Stomach (tissue), 4 donors: ENCODE measurements at regions not wholly inside any gene's neighbourhood (a gene's known extent, or its start where the extent isn't known, plus 50 kb on each side); places are given as distances from the start of the nearest gene placed in this dataset.

Source experiments
- CTCF ChIP-seq, 7 experiments: fragments of 450-650 bp in 4 of 7; fragments of 200-600 bp in 3 of 7; sonication (generic) in 3 of 7; IDR thresholded peaks; one replicate each; pipeline ENCODE4 v1.5.1; 2016 to 2019; ENCODE audit warnings: antibody characterized with exemption in 7 of 7, control low read depth in 2 of 7, mild to moderate bottlenecking in 1 of 7
- POLR2A ChIP-seq, 4 donors: fragments of 450-650 bp; IDR thresholded peaks; one replicate each; pipeline ENCODE4 v1.6.1; 2016; ENCODE audit warnings: antibody characterized with exemption in 4 of 4, control low read depth in 2 of 4, mild to moderate bottlenecking in 1 of 4, moderate library complexity in 1 of 4

- TF ChIP-seq POLR2A (IDR thresholded peaks at IDR 0.05): no peak
- no peak for TF ChIP-seq CTCF (IDR thresholded peaks at IDR 0.05)
These were observed 656.9 kb upstream of the MIR17HG start for GRCh38 chr13:90690458-90691080.
